H7 (cell line): ENCODE measurements at regions not wholly inside any gene's neighbourhood (a gene's known extent, or its start where the extent isn't known, plus 50 kb on each side); places are given as distances from the start of the nearest gene placed in this dataset.
"Not testable (repeated sequence)": the region's sequence is repeated elsewhere in the genome, so short reads cannot be mapped to it uniquely, and the experiment has no call there.

ENCODE experiments used
- DNase-seq: peaks from one replicate; pipeline ENCODE4 v3.0.0; 2012
- H3K27me3 ChIP-seq: 2 replicates; pipeline ENCODE4 v1.6.0; 2011; ENCODE audit warnings: mild to moderate bottlenecking, low read length; ENCODE audit not compliant: control insufficient read depth, insufficient read depth
- H3K36me3 ChIP-seq: replicated peaks from 2 replicates; pipeline ENCODE4 v1.5.1; 2011; ENCODE audit warnings: low read length; ENCODE audit not compliant: control insufficient read depth, insufficient read depth
- H3K4me3 ChIP-seq: 2 replicates; pipeline ENCODE4 v1.5.1; 2011; ENCODE audit warnings: low read depth, mild to moderate bottlenecking, control low read depth, low read length, moderate library complexity; ENCODE audit not compliant: insufficient read depth

DNA sequence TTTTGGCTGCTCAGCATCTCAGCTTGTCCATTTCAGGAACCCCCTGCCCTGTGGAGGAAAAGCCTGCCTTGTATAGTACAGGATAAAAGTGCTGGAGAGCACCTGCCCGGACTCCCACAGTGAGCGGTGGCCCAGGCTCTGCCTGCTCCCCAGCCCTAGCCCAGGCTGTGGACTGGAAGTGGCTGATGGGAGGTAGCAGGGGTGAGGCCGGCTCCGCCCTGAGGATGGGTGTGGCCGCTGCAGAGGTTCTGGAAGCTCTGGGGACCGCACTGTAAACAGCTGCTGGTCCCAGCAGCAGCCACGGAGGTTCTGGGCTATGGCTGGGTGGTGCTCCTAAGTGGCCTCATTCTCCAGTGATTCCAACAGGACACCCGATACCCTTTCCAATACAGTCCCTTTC is 56.6 kb upstream of the HELT start:
- DNase-seq: peak; percentile 66

DNA sequence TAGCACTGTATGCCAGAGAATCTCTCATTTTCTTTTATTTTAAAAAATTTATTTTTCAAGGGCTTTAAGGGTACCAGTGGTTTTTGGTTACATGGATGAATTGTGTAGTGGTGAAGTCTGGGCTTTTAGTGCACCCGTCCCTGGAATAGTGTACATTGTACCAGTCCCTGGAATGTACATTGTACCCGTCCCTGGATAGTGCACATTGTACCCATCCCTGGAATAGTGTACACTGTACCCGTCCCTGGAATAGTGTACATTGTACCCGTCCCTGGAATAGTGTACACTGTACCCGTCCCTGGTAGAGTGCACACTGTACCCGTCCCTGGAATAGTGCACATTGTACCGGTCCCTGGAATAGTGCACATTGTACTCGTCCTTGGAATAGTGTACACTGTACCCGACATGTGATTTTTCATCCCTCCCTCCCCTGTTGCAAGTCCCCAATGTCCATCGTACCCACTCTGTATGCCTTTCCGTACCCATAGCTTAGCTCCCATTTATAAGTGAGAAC is 56.1 kb upstream of the HELT start:
- DNase-seq: no peak
- Histone ChIP-seq H3K4me3 (no peak overlapping the region), H3K27me3 (no peaks in the 10 kb centered on the region), H3K36me3 (no peaks in the 10 kb centered on the region)

More for the DNA sequence above, 56.6 kb upstream of the HELT start:
- Histone ChIP-seq H3K4me3 (no peak overlapping the region), H3K36me3 (no peaks in the 10 kb centered on the region), H3K27me3 (no peaks in the 10 kb centered on the region)

DNA sequence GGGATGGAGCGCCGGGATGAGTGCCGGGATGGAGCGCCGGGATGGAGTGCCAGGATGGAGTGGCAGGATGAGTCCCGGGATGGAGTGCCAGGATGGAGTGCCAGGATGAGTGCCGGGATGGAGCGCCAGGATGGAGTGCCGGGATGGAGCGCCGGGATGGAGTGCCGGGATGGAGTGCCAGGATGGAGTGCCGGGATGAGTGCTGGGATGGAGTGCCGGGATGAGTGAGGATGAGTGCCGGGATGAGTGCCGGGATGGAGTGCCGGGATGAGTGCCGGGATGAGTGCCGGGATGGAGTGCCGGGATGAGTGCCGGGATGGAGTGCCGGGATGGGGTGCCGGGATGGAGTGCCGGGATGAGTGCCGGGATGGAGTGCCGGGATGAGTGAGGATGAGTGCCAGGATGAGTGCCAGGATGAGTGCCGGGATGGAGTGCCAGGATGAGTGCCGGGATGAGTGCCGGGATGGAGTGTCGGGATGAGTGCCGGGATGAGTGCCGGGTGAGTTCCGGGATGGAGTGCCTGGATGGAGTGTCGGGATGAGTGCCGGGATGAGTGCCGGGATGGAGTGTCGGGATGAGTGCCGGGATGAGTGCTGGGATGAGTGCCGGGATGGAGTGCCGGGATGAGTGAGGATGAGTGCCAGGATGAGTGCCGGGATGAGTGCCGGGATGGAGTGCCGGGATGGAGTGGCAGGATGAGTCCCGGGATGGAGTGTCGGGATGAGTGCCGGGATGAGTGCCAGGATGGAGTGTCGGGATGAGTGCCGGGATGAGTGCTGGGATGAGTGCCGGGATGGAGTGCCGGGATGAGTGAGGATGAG is 52.9 kb upstream of the HELT start:
- H3K27me3 ChIP-seq, H3K4me3 ChIP-seq: not testable (repeated sequence)

GRCh38 chr4:184966051-184966691 is 52.1 kb upstream of the HELT start:
- not testable (repeated sequence) for DNase-seq, H3K36me3 ChIP-seq, H3K4me3 ChIP-seq, H3K27me3 ChIP-seq

More for the DNA sequence above, 52.9 kb upstream of the HELT start:
- not testable (repeated sequence) for H3K36me3 ChIP-seq, DNase-seq

GRCh38 chr4:184967699-184968098 is 50.6 kb upstream of the HELT start:
- not testable (repeated sequence) for H3K27me3 ChIP-seq, DNase-seq

GRCh38 chr4:184968366-184968765 is 49.9 kb upstream of the HELT start:
- no peaks in the 10 kb centered on the region for H3K36me3 ChIP-seq
- no peaks in the 10 kb centered on the region for H3K27me3 ChIP-seq
- no peak overlapping the region for H3K4me3 ChIP-seq
- DNase-seq: no peak

More at GRCh38 chr4:184967699-184968098, 50.6 kb upstream of the HELT start:
- not testable (repeated sequence) for H3K4me3 ChIP-seq, H3K36me3 ChIP-seq
